PC-9 (cell line): ENCODE measurements at regions not wholly inside any gene's neighbourhood (a gene's known extent, or its start where the extent isn't known, plus 50 kb on each side); places are given as distances from the start of the nearest gene placed in this dataset.

Source experiments
- BruUV-seq: library from RNA; stranded (reverse); fragments of 400-500 nt; replicated peaks from 2 replicates; lab custom pipeline; 2021; lab: Mats Ljungman, UMichigan
- CTCF ChIA-PET: fragments of 300-600 bp; sonication (Branson Sonifier 250); formaldehyde crosslinking; loops from one replicate; lab custom pipeline; 2022; ENCODE audit warnings: antibody characterized with exemption; lab: Charles Lee
- POLR2A ChIA-PET: fragments of 300-600 bp; sonication (Branson Sonifier 250); formaldehyde crosslinking; loops from one replicate; lab custom pipeline; 2022; ENCODE audit warnings: antibody characterized with exemption; ENCODE audit not compliant: unreplicated experiment; lab: Charles Lee
- DNase-seq, 2 experiments: peaks; one replicate each; pipeline versions ENCODE4 v3.0.0 to v3.0.0-alpha.2; 2015 to 2022; ENCODE audit warnings: mixed read lengths in 1 of 2
- H2AFZ ChIP-seq: fragments of 200-600 bp; sonication (generic); 2 replicates; pipeline ENCODE4 v1.8.1; 2017; ENCODE audit warnings: antibody characterized with exemption
- H3F3A ChIP-seq: fragments of 200-600 bp; sonication (generic); 2 replicates; pipeline ENCODE4 v1.8.1; 2017; ENCODE audit warnings: antibody characterized with exemption, mild to moderate bottlenecking, low read depth; ENCODE audit not compliant: insufficient read depth
- H3K27ac ChIP-seq: fragments of 200-600 bp; sonication (generic); 2 replicates; pipeline ENCODE4 v1.6.1; 2016; ENCODE audit warnings: mixed run types
- H3K27me3 ChIP-seq: fragments of 200-600 bp; sonication (generic); 2 replicates; pipeline ENCODE4 v1.6.1; 2016; ENCODE audit warnings: low read depth, mixed run types; ENCODE audit not compliant: insufficient read depth
- H3K36me3 ChIP-seq: fragments of 200-600 bp; sonication (generic); 2 replicates; pipeline ENCODE4 v1.6.1; 2016; ENCODE audit warnings: low read depth, mixed run types
- H3K4me1 ChIP-seq: fragments of 200-600 bp; sonication (generic); replicated peaks from 2 replicates; pipeline ENCODE4 v1.6.1; 2016; ENCODE audit warnings: mixed run types; ENCODE audit not compliant: insufficient read depth
- H3K4me2 ChIP-seq: fragments of 200-600 bp; sonication (generic); 2 replicates; pipeline ENCODE4 v1.6.1; 2017; ENCODE audit warnings: mixed run types
- H3K4me3 ChIP-seq: fragments of 200-600 bp; sonication (generic); 2 replicates; pipeline ENCODE4 v1.6.1; 2016; ENCODE audit warnings: mixed run types
- H3K79me2 ChIP-seq: fragments of 200-600 bp; sonication (generic); 2 replicates; pipeline ENCODE4 v1.6.1; 2017; ENCODE audit warnings: low read depth, mixed run types
- H3K9me2 ChIP-seq: fragments of 200-600 bp; sonication (generic); 2 replicates; pipeline ENCODE4 v1.8.1; 2017; ENCODE audit warnings: mild to moderate bottlenecking; ENCODE audit not compliant: insufficient read depth
- H3K9me3 ChIP-seq: fragments of 200-600 bp; sonication (generic); 2 replicates; pipeline ENCODE4 v1.8.1; 2016; ENCODE audit warnings: low read depth; ENCODE audit not compliant: insufficient read depth
- H4K20me1 ChIP-seq: fragments of 200-600 bp; sonication (generic); 2 replicates; pipeline ENCODE4 v1.8.1; 2017; ENCODE audit not compliant: insufficient read depth
- EZH2 ChIP-seq: fragments of 200-600 bp; sonication (generic); IDR thresholded peaks from 2 replicates; pipeline ENCODE4 v1.8.0; 2017; ENCODE audit warnings: antibody characterized with exemption, low read depth
- intact Hi-C: fragments of 100-400 bp; cut with micrococcal nuclease; formaldehyde crosslinking; loops from one replicate; pipeline ENCODE4 v1.10.0; 2022; ENCODE audit not compliant: unreplicated experiment
- TF ChIP-seq, protein P1 (sequence below): fragments of 200-600 bp; sonication (generic); conservative IDR thresholded peaks from 2 replicates; pipeline ENCODE4 v1.6.1; 2017; ENCODE audit warnings: mixed run types, antibody characterized with exemption, mild to moderate bottlenecking, moderate library complexity

DNA sequence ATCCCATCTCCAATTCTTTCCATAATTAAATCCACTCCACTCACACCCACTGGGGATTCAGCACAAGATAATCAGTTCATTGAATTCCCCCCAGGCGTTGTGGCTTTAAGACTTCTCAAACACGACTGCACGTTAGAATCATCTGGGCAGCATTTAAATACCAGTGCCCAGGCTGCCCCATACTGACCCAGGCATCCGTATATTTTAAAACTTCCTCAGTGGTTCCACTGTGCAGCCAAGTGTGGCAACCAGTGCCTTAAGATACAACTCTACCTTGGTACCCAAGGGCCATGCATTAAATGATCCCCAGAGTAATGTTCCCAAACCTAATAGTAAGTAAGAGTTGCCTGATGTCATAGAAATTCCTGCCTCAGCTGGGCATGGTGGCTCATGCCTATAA, 54.3 kb upstream of the BZW1 start:
- no peaks in the 10 kb centered on the region for H3K9me3 ChIP-seq
- ChIA-PET CTCF (no interaction called here), POLR2A (interaction anchor here (0.5 to 0.6 kb wide), 2 partner anchors 8 to 34 kb away, joined by 3 to 5 read pairs; no protein-coding TSS in a partner anchor)
- H3K36me3 ChIP-seq = no peaks in the 10 kb centered on the region
- no TSS peak for BruUV-seq
- no peaks in the 10 kb centered on the region; the same call in 1 of the 2 replicates for H3K9me2 ChIP-seq
- DNase-seq = no peak
- H3K4me1 ChIP-seq = peaks cover 63% of the 10 kb centered on the region
- intact Hi-C loops = loop anchor here (2.0 kb wide), 2 partner anchors 45 to 53 kb away; partner anchors contain the start of gene BZW1
- peak overlapping the region; percentile 2; the same call in 1 of the 2 replicates for H3K4me3 ChIP-seq
- H3K27ac ChIP-seq = peak overlapping the region; percentile 83
- TF ChIP-seq EZH2 = no peak
- TF ChIP-seq, protein P1, sequence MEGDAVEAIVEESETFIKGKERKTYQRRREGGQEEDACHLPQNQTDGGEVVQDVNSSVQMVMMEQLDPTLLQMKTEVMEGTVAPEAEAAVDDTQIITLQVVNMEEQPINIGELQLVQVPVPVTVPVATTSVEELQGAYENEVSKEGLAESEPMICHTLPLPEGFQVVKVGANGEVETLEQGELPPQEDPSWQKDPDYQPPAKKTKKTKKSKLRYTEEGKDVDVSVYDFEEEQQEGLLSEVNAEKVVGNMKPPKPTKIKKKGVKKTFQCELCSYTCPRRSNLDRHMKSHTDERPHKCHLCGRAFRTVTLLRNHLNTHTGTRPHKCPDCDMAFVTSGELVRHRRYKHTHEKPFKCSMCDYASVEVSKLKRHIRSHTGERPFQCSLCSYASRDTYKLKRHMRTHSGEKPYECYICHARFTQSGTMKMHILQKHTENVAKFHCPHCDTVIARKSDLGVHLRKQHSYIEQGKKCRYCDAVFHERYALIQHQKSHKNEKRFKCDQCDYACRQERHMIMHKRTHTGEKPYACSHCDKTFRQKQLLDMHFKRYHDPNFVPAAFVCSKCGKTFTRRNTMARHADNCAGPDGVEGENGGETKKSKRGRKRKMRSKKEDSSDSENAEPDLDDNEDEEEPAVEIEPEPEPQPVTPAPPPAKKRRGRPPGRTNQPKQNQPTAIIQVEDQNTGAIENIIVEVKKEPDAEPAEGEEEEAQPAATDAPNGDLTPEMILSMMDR = no peak
- peaks cover 46% of the 10 kb centered on the region for H3F3A ChIP-seq
- H2AFZ ChIP-seq = no peak overlapping the region
- no peaks in the 10 kb centered on the region for H4K20me1 ChIP-seq
- H3K79me2 ChIP-seq = no peaks in the 10 kb centered on the region
- no peaks in the 10 kb centered on the region for H3K27me3 ChIP-seq
- H3K4me2 ChIP-seq = peak overlapping the region; percentile 61

DNA sequence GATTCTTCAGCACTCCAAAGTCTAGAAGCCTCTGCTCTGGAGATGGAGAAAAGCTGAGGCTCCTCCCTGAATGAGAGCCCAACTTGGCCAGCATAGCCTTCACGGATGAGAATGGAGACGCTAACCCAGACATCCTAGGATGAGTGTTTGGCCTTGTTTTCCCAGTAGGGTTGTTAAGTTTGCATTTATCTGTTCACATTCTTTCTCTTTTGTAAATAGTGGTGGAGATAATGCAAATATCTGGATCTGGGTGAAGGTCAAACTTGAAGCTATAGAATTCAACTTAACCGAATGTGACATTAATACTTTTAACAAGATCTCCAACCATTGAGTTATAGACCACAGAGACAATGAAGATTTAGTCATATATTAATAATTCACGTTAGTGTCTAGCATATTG, 53.4 kb upstream of the BZW1 start:
- intact Hi-C loops = no loop called here
- Histone ChIP-seq H3K27me3 (no peaks in the 10 kb centered on the region), H3K27ac (peak overlapping the region; percentile 83), H3F3A (peaks cover 50% of the 10 kb centered on the region), H3K4me3 (no peak overlapping the region), H3K9me2 (no peaks in the 10 kb centered on the region; the same call in 1 of the 2 replicates), H2AFZ (no peak overlapping the region), H3K79me2 (no peaks in the 10 kb centered on the region), H3K36me3 (no peaks in the 10 kb centered on the region), H3K4me2 (peak overlapping the region; percentile 61), H3K9me3 (no peaks in the 10 kb centered on the region), H3K4me1 (peaks cover 72% of the 10 kb centered on the region), H4K20me1 (no peaks in the 10 kb centered on the region)
- BruUV-seq = no TSS peak
- CTCF ChIA-PET = no interaction called here
- DNase-seq = no peak
- no peak for TF ChIP-seq EZH2
- TF ChIP-seq, protein P1 = no peak
- POLR2A ChIA-PET = no interaction called here

DNA sequence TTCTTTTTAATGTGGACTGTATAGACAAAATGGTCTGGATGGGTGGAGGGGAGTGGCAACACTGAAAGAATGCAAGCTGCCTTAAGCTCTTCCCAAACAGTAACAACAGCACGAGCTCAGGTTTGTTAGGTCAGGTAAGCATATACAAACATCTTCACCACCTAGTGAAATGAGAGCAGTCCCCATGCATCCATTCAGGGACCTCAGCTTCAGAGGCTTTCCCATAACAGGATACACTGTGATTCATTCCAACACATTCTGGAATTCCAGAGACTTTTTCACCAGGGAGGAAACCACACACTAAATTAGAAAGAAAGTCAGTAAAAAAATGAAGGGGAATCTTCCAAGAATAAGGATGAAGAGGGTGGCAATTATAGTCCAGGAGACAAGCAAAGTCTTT, 50.4 kb upstream of the BZW1 start:
- H3K27me3 ChIP-seq = no peaks in the 10 kb centered on the region
- TF ChIP-seq, protein P1 = no peak
- TF ChIP-seq EZH2 = no peak
- H3K27ac ChIP-seq = no peak overlapping the region
- intact Hi-C loops = no loop called here
- BruUV-seq = no TSS peak
- H2AFZ ChIP-seq = 0 out of 2 replicates have a peak overlapping the region, but pooled peaks have one; percentile 34
- H3K4me2 ChIP-seq = peak overlapping the region; percentile 20; the same call in 1 of the 2 replicates
- H3F3A ChIP-seq = peaks cover 64% of the 10 kb centered on the region
- no peaks in the 10 kb centered on the region for H3K79me2 ChIP-seq
- H3K36me3 ChIP-seq = no peaks in the 10 kb centered on the region
- ChIA-PET POLR2A (interaction anchor here (0.7 kb wide), 1 partner anchor 9 kb away, joined by 6 read pairs; no protein-coding TSS in a partner anchor), CTCF (interaction anchor here (1.1 kb wide), 1 partner anchor 49 kb away, joined by 3 read pairs; no protein-coding TSS in a partner anchor)
- DNase-seq = no peak
- no peaks in the 10 kb centered on the region for H3K9me3 ChIP-seq
- H4K20me1 ChIP-seq = no peaks in the 10 kb centered on the region
- H3K4me1 ChIP-seq = peaks cover 73% of the 10 kb centered on the region
- no peak overlapping the region for H3K4me3 ChIP-seq
- H3K9me2 ChIP-seq = no peaks in the 10 kb centered on the region
